Dedifferentiated amniotic fluid mesenchymal stem cell (primary cell): ENCODE measurements at regions not wholly inside any gene's neighbourhood (a gene's known extent, or its start where the extent isn't known, plus 50 kb on each side); places are given as distances from the start of the nearest gene placed in this dataset.
"Not testable (repeated sequence)": the region's sequence is repeated elsewhere in the genome, so short reads cannot be mapped to it uniquely, and the experiment has no call there.

Source experiments
- DNase-seq: peaks from one replicate; pipeline ENCODE4 v3.0.0-alpha.2; 2016; ENCODE audit errors: extremely low spot score

DNA sequence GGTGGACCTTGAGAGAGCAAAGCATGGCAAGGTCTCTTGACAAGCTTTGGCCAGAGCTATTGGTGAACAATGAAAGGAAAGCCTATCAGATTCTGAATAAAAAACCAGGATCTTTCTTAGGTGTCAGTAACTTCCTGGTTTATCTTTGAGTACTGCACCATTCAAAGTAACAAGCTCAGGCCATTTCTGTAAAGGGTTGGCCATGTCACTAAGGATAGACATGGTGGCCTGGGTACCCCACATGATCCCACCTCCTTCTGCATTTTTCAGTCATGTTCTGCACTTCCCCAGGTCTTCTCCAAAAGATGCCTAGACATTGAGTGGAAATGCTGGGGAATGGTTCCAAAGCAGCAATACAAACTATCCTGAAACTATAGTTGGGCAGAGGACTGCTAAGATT, 242.0 kb downstream of the ARHGAP12 start:
- no peak for DNase-seq

DNA sequence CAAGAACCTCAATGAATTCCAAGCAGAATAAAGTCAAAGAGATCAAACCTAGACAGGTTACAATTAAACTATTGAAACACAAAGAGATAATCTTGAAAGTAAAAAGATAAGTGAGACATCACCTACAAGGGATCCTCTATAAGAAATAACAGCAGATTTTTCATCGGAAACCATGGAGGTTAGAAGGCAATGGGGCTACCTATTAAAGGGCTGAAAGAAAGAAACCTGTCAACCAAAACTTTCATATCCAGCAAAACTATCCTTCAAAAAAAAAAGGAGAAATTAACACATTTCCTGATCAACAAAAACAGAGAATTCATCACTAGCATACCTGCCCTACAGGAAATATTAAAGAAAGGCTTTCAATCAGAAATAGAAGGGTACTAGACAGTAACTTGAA, 244.9 kb downstream of the ARHGAP12 start:
- DNase-seq: no peak

- no peak for DNase-seq
Observed at GRCh38 chr10:31679936-31680335, 248.7 kb downstream of the ARHGAP12 start.

GRCh38 chr10:31678575-31679516, 249.8 kb downstream of the ARHGAP12 start:
- no peak for DNase-seq

DNA sequence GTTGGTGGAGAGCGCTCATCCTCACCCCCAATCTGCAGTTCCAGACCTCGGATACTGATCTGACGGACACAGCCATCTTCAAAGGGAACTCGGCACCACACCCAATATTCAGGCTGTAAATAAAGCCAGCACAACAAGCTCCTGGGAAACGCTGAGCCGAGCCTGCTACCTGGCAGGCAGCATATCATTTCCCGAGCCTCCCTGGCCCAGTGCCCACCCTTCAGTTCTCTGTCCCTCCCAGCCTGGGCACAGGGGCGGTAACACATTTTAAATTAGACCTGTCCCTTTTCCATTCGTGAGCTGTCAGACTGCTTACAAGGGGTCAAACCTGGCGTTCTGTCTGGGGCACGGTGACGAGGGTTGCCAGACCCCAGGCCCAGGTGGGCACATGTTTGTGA, 250.5 kb downstream of the ARHGAP12 start:
- no peak for DNase-seq

DNA sequence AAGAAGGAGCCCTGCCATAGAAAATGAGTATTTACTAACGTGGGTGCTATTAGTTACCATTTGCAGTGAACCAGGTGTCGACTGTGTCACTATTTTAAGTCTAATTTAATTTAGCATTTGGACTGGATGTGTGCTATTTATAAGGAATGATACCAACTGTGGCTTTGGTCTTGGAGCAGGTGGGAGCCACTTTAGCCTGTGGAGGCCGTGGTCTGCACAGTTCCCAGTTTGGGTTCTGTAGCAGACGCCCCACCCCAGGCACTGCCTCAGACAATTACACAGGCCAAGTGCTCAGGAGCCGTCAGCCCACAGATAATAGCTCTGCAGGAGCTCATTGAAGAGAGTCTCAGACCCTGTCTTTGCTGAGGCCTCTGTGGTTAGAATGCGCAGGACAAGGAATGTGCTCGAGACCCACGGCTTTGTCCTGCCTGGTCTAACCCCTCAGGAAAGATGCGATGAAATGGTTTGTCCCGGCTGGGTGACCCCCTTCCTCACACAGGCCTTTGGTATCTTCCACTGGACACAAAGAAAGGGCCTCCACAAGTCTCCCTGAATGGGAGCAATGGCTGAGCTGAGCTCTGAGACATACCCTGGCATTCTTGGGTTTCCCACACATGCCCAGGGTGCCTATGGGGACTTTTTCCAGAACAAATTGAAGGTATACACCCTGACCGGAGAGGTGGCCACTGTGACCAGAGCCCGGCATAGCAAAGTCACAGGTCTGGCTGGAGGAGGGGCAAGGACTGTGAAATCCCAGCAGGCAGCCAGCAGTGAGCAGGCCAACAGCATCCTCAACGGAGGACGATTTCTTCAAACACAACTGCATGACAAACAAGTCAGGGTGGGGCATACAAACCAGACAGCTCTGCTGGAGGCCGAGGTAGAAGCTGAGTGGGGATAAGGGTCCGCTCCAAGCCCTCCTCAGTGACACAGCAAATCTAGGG, 251.2 kb downstream of the ARHGAP12 start:
- DNase-seq: no peak

DNA sequence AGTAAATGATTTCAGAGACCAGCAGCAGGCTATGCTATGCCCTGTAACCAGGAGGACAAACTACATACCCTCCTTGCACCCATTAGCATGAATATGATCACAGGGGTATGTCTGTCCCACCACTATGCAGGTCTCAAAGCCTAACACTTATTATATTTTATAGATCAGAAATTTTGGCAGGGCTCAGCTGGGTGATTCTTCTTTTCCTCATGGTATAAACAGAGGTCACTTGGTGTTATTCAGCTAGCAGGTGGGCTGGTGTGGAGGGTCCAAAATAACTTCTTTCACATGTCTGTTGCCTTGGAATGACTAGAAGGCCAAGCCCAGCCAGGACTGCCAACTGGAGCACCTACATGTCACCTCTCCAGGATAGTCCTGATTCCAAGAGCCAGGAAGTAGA, 252.9 kb downstream of the ARHGAP12 start:
- no peak for DNase-seq

- DNase-seq: no peak
Observed at GRCh38 chr10:31669357-31669756, 259.3 kb downstream of the ARHGAP12 start.

DNA sequence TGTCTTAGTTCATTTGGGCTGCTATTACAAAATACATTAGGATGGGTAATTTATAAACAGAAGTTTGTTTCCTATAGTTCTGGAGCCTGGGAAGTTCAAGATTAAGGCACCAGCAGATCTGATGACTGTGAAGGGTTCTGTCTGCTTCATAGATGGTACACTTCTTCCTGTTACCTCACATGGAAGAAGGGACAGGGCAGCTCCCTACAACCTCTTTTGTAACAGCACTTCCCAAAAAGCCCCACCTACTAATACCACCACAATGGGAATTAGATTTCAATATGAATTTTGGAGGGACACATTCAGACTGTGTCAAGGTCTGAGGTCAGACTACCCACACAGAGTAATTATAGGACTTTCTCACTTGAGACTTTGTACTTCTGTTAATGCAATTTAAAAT, 260.3 kb downstream of the ARHGAP12 start:
- DNase-seq: no peak

DNA sequence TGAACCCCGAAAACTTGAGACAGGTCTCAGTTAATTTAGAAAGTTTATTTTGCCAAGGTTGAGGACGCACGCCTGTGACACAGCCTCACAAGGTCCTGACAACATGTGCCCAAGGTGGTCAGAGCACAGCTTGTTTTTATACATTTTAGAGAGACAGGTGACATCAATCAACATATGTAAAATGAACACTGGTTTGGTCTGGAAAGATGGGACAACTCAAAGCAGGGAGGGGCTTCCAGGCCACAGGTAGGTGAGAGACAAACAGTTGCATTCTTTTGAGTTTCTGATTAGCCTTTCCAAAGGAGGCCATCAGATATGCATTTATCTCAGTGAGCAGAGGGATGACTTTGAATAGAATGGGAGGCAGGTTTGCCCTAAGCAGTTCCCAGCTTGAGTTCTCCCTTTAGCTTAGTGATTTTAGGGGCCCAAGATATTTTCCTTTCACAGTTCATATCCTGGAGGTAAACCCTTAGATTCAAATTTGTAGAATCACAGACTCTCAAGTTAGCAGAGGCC, 262.8 kb downstream of the ARHGAP12 start:
- DNase-seq: not testable (repeated sequence)

- DNase-seq: no peak
Observed at GRCh38 chr10:31664803-31665202, 263.8 kb downstream of the ARHGAP12 start.

DNA sequence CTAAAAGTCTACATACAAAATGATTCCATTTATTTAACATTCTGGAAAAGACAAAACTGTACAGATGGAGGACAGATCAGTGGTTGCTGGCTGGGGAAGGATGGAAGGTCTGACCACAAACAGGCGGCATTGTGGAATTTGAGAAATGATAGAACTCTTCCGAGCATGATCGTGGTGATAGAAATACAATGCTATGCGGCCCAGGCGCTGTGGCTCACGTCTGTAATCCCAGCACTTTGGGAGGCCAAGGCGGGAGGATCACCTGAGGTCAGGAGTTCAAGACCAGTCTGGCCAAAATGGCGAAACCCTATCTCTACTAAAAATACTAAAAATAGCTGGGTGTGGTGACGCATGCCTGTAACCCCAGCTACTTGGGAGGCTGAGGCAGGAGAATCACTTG, 264.6 kb downstream of the ARHGAP12 start:
- DNase-seq: not testable (repeated sequence)

DNA sequence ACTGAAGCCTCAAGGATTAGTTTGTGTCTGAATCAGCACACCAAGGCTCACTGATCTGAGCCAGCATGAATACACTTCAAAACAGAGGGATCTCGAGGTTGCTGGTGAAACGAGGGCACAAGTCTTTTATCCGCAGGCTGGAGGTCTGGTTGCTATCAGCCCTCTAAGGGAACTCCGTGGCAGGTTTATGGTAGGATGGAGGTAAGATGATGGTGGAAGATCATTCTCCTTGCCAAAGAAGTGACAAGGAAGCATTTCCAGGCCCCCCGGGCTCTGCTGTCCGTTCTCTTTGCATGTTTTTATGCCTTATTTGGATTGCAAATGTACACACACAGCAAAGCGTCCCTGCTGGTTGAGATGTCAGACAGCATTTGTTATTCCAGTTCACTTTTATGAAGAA, 268.3 kb downstream of the ARHGAP12 start:
- no peak for DNase-seq

- no peak for DNase-seq
Observed at GRCh38 chr10:31659665-31660064, 269.0 kb downstream of the ARHGAP12 start.

DNA sequence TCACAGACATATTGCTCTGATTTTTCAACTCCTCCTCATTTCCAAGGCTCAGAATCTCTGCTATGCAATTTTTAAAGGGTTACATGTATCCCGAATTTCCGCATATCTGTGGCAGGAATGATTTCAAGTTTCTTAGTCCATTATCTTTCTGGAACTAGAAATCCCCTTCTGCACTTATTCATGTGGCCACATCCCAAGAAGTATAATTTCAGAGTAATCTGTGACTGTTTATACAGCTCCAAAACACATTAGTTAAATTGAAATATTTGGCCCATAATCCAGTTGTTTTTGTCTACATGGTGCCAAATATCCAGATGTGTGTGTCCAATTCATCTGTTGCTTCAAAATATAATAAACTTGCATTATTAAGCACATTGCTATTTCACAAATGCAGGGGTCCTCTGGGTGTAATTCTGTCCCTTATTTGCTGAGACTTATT, 271.2 kb downstream of the ARHGAP12 start:
- no peak for DNase-seq

DNA sequence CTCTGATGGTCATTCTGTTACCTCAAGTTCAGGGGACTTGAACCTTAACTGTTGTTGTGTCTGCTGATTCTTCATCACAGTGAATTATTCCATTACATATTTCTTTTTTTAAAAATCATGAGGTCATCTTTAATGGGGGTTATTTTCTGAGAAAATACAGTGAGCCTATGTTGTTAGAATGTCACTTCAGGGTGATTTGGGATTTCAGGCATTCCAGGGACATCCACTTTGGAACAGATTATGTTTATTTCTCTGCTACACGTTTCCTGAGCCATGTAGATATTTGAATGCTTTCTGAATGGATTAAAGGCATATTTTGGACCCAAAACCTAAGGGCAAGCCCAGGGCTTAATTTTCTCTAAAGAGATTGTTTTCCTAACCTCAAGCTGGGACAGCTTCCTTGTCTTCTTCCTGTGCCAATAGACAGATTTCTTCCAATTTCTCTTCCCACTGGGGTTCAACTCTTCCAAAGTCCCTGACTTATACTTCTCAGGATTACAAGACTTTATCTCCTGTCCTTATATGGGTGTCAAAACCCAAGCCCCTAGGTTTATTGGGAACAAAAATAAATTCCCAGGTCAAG, 271.7 kb downstream of the ARHGAP12 start:
- no peak for DNase-seq

- no peak for DNase-seq
Observed at GRCh38 chr10:31652038-31652437, 276.6 kb downstream of the ARHGAP12 start.

GRCh38 chr10:31650010-31650409, 278.6 kb downstream of the ARHGAP12 start:
- DNase-seq: peak; percentile 89

DNA sequence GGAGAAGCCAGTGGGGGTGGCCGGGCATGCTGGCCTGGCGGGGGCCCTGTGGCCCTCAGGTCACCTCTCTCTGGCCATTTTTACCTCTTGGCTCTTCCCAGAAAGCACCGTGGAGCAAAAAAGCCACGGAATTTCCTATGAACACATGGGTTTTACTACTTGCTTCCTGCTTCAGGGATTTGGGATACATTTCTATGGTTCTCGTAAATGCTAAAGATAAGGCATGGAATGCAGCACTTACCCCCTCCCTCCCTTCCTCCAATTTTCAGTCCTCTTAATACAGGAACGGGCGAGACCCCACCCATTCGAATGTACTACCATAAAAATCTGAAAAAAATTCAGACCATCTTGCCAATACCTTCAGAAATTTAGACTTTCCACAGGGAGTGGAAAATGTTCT, 279.7 kb downstream of the ARHGAP12 start:
- no peak for DNase-seq

GRCh38 chr10:31647861-31648260, 280.8 kb downstream of the ARHGAP12 start:
- no peak for DNase-seq

- no peak for DNase-seq
Observed at GRCh38 chr10:31646519-31646918, 282.1 kb downstream of the ARHGAP12 start.

DNA sequence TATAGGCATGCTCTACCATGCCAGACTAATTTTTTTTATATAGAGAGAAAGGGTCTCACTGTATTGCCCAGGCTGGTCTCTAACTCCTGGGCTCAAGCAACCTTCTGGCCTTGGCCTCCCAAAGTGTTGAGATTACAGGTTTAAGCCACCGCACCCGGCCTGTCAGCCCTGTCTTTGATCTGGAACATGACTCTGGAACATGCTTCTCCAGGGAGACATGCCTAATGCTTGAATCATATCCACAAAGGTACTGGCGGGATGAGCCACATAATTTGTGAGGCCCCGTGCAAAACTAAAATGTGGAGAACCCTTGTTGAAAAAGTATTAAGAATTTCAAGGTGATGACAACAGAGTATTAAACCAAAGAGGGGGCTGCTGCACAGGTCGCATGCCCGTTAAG, 282.8 kb downstream of the ARHGAP12 start:
- no peak for DNase-seq
